ENCODE measurements at regions not wholly inside any gene's neighbourhood (a gene's known extent, or its start where the extent isn't known, plus 50 kb on each side); places are given as distances from the start of the nearest gene placed in this dataset.

DNA sequence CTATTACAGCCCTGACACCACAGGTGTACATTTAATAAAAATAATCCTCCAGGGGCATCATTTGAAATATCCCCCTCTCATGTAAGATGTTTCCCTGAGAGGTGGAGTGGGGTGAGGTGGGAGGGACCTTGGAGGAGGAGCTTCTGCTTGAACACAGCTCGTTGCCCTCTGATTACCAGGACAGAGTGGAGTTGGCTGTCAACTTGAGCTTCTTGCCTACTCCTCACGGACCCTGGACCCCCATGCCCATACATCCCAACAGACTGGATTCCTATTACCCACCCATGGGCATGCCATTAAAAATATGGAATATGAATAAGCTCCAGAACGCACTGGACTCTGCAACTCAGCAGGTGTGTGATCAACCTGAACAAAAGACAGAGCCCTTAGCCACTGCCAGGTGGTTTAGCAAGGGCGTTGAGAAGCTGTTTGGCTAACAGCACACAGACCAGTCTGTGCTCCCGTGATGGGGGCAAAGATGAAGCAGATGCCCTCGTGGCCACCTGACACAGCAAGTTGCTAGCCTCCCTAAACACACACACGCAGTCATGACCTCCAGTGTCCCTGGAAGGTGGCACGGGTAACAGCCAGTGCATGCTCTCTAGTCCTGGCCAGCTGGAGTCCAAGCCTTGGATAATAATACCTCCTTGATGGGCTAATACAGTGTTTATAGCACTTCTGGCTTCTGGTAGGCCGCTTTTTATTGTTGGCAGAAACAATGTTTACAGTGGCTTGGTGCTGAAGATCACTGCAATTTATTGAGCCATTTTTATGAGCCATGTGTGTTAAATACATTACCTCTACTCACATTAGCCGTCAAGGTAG lies 155.0 kb downstream of the TOMM20 start (continued):
- TF ChIP-seq HOXA3 (CRISPR knock-in tag; IDR thresholded peaks at IDR 0.05), result no peak
- TF ChIP-seq, protein P1, sequence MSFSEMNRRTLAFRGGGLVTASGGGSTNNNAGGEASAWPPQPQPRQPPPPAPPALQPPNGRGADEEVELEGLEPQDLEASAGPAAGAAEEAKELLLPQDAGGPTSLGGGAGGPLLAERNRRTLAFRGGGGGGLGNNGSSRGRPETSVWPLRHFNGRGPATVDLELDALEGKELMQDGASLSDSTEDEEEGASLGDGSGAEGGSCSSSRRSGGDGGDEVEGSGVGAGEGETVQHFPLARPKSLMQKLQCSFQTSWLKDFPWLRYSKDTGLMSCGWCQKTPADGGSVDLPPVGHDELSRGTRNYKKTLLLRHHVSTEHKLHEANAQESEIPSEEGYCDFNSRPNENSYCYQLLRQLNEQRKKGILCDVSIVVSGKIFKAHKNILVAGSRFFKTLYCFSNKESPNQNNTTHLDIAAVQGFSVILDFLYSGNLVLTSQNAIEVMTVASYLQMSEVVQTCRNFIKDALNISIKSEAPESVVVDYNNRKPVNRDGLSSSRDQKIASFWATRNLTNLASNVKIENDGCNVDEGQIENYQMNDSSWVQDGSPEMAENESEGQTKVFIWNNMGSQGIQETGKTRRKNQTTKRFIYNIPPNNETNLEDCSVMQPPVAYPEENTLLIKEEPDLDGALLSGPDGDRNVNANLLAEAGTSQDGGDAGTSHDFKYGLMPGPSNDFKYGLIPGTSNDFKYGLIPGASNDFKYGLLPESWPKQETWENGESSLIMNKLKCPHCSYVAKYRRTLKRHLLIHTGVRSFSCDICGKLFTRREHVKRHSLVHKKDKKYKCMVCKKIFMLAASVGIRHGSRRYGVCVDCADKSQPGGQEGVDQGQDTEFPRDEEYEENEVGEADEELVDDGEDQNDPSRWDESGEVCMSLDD (CRISPR knock-in tag; IDR thresholded peaks at IDR 0.05; ENCODE audit: borderline replicate concordance), result no peak
- TF ChIP-seq, protein P2, sequence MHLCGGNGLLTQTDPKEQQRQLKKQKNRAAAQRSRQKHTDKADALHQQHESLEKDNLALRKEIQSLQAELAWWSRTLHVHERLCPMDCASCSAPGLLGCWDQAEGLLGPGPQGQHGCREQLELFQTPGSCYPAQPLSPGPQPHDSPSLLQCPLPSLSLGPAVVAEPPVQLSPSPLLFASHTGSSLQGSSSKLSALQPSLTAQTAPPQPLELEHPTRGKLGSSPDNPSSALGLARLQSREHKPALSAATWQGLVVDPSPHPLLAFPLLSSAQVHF (CRISPR knock-in tag; IDR thresholded peaks at IDR 0.05), result no peak
- TF ChIP-seq, protein P3, sequence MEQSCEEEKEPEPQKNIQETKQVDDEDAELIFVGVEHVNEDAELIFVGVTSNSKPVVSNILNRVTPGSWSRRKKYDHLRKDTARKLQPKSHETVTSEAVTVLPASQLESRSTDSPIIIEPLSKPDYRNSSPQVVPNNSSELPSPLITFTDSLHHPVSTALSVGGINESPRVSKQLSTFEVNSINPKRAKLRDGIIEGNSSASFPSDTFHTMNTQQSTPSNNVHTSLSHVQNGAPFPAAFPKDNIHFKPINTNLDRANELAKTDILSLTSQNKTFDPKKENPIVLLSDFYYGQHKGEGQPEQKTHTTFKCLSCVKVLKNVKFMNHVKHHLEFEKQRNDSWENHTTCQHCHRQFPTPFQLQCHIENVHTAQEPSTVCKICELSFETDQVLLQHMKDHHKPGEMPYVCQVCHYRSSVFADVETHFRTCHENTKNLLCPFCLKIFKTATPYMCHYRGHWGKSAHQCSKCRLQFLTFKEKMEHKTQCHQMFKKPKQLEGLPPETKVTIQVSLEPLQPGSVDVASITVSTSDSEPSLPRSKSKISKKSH (CRISPR knock-in tag; IDR thresholded peaks at IDR 0.05; ENCODE audit: borderline replicate concordance), result no peak
- no peak for TF ChIP-seq ZNF260 (CRISPR knock-in tag; IDR thresholded peaks at IDR 0.05; ENCODE audit: borderline replicate concordance, low read depth)
- no peak for TF ChIP-seq ZNF3 (CRISPR knock-in tag; IDR thresholded peaks at IDR 0.05)
- TF ChIP-seq BHLHE40 (IDR thresholded peaks at IDR 0.05; ENCODE audit: low read length), result peak; percentile 32; the same call in 1 of the 2 replicates
- no peak for TF ChIP-seq IKZF1 (IDR thresholded peaks at IDR 0.05)
- no peak for TF ChIP-seq ZNF496 (CRISPR knock-in tag; IDR thresholded peaks at IDR 0.05; ENCODE audit: insufficient replicate concordance)
- TF ChIP-seq RELA (CRISPR knock-in tag; IDR thresholded peaks at IDR 0.05), result no peak
- no peak for TF ChIP-seq SNAI1 (CRISPR knock-in tag; IDR thresholded peaks at IDR 0.05; ENCODE audit: borderline replicate concordance)
- TF ChIP-seq ZNF724P (CRISPR knock-in tag; IDR thresholded peaks at IDR 0.05; ENCODE audit: borderline replicate concordance), result no peak
- no peak for TF ChIP-seq ZBTB7B (CRISPR knock-in tag; IDR thresholded peaks at IDR 0.05)
- TF ChIP-seq KLF11 (CRISPR knock-in tag; IDR thresholded peaks at IDR 0.05), result no peak
- TF ChIP-seq, protein P4, sequence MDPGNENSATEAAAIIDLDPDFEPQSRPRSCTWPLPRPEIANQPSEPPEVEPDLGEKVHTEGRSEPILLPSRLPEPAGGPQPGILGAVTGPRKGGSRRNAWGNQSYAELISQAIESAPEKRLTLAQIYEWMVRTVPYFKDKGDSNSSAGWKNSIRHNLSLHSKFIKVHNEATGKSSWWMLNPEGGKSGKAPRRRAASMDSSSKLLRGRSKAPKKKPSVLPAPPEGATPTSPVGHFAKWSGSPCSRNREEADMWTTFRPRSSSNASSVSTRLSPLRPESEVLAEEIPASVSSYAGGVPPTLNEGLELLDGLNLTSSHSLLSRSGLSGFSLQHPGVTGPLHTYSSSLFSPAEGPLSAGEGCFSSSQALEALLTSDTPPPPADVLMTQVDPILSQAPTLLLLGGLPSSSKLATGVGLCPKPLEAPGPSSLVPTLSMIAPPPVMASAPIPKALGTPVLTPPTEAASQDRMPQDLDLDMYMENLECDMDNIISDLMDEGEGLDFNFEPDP (CRISPR knock-in tag; conservative IDR thresholded peaks at IDR 0.05), result no peak
- TF ChIP-seq SP5 (CRISPR knock-in tag; IDR thresholded peaks at IDR 0.05; ENCODE audit: borderline replicate concordance, low read depth), result no peak
- TF ChIP-seq, protein P5, sequence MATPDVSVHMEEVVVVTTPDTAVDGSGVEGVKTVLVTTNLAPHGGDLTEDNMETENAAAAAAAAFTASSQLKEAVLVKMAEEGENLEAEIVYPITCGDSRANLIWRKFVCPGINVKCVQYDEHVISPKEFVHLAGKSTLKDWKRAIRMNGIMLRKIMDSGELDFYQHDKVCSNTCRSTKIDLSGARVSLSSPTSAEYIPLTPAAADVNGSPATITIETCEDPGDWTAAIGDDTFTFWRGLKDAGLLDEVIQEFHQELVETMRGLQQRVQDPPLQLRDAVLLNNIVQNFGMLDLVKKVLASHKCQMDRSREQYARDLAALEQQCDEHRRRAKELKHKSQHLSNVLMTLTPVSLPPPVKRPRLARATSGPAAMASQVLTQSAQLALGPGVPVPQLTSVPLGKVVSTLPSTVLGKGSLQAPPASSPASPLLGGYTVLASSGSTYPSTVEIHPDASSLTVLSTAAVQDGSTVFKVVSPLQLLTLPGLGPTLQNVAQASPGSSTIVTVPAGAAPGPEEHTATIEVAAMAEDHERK (CRISPR knock-in tag; IDR thresholded peaks at IDR 0.05; ENCODE audit: low read depth), result no peak
- TF ChIP-seq GTF3A (CRISPR knock-in tag; conservative IDR thresholded peaks at IDR 0.05), result no peak
- TF ChIP-seq, protein P6, sequence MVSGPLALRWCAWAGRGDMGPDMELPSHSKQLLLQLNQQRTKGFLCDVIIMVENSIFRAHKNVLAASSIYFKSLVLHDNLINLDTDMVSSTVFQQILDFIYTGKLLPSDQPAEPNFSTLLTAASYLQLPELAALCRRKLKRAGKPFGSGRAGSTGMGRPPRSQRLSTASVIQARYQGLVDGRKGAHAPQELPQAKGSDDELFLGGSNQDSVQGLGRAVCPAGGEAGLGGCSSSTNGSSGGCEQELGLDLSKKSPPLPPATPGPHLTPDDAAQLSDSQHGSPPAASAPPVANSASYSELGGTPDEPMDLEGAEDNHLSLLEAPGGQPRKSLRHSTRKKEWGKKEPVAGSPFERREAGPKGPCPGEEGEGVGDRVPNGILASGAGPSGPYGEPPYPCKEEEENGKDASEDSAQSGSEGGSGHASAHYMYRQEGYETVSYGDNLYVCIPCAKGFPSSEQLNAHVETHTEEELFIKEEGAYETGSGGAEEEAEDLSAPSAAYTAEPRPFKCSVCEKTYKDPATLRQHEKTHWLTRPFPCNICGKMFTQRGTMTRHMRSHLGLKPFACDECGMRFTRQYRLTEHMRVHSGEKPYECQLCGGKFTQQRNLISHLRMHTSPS (CRISPR knock-in tag; IDR thresholded peaks at IDR 0.05; ENCODE audit: low read depth), result peak; percentile 56; the same call in 1 of the 2 replicates
- no peak for TF ChIP-seq ZNF670 (CRISPR knock-in tag; IDR thresholded peaks at IDR 0.05; ENCODE audit: borderline replicate concordance)
